Lung (tissue), 11 donors: ENCODE measurements at regions not wholly inside any gene's neighbourhood (a gene's known extent, or its start where the extent isn't known, plus 50 kb on each side); places are given as distances from the start of the nearest gene placed in this dataset.

Experiments used
- ATAC-seq: fragments of 200-7000 bp; cut with Tn5 transposase; one replicate; pipeline ENCODE4 v1.9.1; 2020; ENCODE audit warnings: moderate number of reproducible peaks; ENCODE audit not compliant: insufficient read depth, low FRiP score
- DNase-seq, 3 donors: peaks; one replicate each; pipeline ENCODE4 v3.0.0-alpha.2; 2013 to 2017
- H3K27ac ChIP-seq, 2 donors: one replicate each; pipeline ENCODE4 v1.5.1; 2013; ENCODE audit warnings: mild to moderate bottlenecking in 2 of 2, moderate library complexity in 2 of 2, control low read depth in 1 of 2, inconsistent platforms in 1 of 2, low read depth in 1 of 2, low read length in 1 of 2
- H3K27me3 ChIP-seq, 3 donors: one replicate each; pipeline ENCODE4 v1.5.1; 2013; ENCODE audit warnings: low read length in 2 of 3; ENCODE audit not compliant: control insufficient read depth in 3 of 3, insufficient read depth in 3 of 3
- H3K36me3 ChIP-seq, 4 donors: one replicate each; pipeline ENCODE4 v1.5.1; 2013; ENCODE audit warnings: low read length in 4 of 4, mild to moderate bottlenecking in 1 of 4, moderate library complexity in 1 of 4; ENCODE audit not compliant: control insufficient read depth in 4 of 4, insufficient read depth in 4 of 4
- H3K4me1 ChIP-seq, 5 donors: one replicate each; pipeline ENCODE4 v1.5.1; 2013; ENCODE audit warnings: low read length in 5 of 5, mild to moderate bottlenecking in 2 of 5, moderate library complexity in 1 of 5; ENCODE audit not compliant: control insufficient read depth in 5 of 5, insufficient read depth in 5 of 5
- H3K4me3 ChIP-seq: one replicate; pipeline ENCODE4 v1.5.1; 2013; ENCODE audit warnings: mild to moderate bottlenecking, control low read depth, moderate library complexity
- H3K9ac ChIP-seq, 2 donors: one replicate each; pipeline ENCODE4 v1.5.1; 2013; ENCODE audit warnings: low read length in 2 of 2, control low read depth in 1 of 2; ENCODE audit not compliant: insufficient read depth in 1 of 2
- H3K9me3 ChIP-seq, 4 donors: one replicate each; pipeline ENCODE4 v1.5.1; 2013; ENCODE audit warnings: low read length in 3 of 4, mild to moderate bottlenecking in 1 of 4, moderate library complexity in 1 of 4; ENCODE audit not compliant: control insufficient read depth in 4 of 4, insufficient read depth in 3 of 4
- WGBS, 2 donors: extraction: QIAGEN DNeasy Blood & Tissue Kit; methylation state at CpG; one replicate each; pipeline ENCODE4 v1.1.7; 2013; 5-methylcytosine and 5-hydroxymethylcytosine counted together
- TF ChIP-seq, protein P1 (sequence below): IDR thresholded peaks from 2 replicates; pipeline ENCODE4 v1.5.1; 2012; ENCODE audit warnings: mild to moderate bottlenecking; ENCODE audit errors: control extremely low read depth, extremely low read depth
- donor health status: control.
- donor health status: control.
- donor health status: Bipolar disorder and iron deficiency.
- donor health status: healthy.
- donor health status: DM: yes; HTN: yes; CAD: no.

DNA sequence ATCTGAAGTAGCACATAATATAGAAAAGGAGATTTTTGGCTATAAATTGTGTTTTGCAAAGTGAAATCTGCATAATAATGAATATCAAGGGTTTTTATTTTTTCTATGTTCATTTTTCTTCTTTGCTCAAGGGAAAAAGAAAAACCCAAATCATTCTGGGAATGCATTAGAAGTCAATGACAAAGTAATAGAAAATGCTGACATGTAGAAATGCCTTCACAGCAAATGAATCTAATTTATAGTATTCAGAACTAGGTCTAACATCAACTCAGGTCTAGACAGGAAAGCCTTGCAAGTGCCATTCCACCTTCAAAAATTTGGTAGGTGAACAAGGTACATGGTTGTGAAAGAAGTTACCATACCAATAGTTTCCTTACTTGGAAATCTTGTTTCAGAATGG lies 831.5 kb upstream of the CELF4 start:
- DNase-seq, result no peak
- no peaks in the 10 kb centered on the region for H3K4me1 ChIP-seq
- H3K4me3 ChIP-seq, result no peak overlapping the region
- H3K36me3 ChIP-seq, result no peaks in the 10 kb centered on the region
- TF ChIP-seq, protein P1, sequence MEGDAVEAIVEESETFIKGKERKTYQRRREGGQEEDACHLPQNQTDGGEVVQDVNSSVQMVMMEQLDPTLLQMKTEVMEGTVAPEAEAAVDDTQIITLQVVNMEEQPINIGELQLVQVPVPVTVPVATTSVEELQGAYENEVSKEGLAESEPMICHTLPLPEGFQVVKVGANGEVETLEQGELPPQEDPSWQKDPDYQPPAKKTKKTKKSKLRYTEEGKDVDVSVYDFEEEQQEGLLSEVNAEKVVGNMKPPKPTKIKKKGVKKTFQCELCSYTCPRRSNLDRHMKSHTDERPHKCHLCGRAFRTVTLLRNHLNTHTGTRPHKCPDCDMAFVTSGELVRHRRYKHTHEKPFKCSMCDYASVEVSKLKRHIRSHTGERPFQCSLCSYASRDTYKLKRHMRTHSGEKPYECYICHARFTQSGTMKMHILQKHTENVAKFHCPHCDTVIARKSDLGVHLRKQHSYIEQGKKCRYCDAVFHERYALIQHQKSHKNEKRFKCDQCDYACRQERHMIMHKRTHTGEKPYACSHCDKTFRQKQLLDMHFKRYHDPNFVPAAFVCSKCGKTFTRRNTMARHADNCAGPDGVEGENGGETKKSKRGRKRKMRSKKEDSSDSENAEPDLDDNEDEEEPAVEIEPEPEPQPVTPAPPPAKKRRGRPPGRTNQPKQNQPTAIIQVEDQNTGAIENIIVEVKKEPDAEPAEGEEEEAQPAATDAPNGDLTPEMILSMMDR, result no peak
- no peaks in the 10 kb centered on the region for H3K27me3 ChIP-seq
- H3K9me3 ChIP-seq, result no peaks in the 10 kb centered on the region
- H3K27ac ChIP-seq, result no peak overlapping the region
- no peak overlapping the region for H3K9ac ChIP-seq
- no peak for ATAC-seq

DNA sequence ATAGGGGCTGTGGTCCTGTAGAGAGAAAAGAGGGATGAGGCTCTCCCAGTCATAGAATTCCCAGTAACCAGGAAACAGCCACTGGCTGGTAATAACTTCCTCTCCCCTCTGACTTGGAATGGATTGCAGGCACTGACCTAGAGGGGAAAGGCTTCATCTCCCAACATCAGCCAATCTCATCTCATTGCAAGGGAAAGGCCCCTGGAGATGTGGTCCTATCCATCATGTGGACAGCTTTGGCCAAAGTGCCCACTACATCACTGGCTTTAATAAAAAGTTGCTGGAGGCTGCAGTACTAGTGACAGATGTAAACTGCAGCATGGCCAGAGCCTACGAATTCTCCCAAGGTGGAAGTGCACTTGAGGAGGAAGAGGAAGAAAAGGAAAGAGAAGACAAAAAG lies 820.5 kb upstream of the CELF4 start:
- 69 to 96% methylated on average over 1 of the region's 1 CpG for WGBS, 2 donors
- Histone ChIP-seq H3K9ac (no peak overlapping the region), H3K27ac (no peak overlapping the region), H3K27me3 (no peaks in the 10 kb centered on the region), H3K4me3 (no peak overlapping the region), H3K4me1 (no peaks in the 10 kb centered on the region), H3K36me3 (no peaks in the 10 kb centered on the region), H3K9me3 (no peaks in the 10 kb centered on the region)
- DNase-seq (no peak), ATAC-seq (no peak)
- TF ChIP-seq, protein P1, result no peak

DNA sequence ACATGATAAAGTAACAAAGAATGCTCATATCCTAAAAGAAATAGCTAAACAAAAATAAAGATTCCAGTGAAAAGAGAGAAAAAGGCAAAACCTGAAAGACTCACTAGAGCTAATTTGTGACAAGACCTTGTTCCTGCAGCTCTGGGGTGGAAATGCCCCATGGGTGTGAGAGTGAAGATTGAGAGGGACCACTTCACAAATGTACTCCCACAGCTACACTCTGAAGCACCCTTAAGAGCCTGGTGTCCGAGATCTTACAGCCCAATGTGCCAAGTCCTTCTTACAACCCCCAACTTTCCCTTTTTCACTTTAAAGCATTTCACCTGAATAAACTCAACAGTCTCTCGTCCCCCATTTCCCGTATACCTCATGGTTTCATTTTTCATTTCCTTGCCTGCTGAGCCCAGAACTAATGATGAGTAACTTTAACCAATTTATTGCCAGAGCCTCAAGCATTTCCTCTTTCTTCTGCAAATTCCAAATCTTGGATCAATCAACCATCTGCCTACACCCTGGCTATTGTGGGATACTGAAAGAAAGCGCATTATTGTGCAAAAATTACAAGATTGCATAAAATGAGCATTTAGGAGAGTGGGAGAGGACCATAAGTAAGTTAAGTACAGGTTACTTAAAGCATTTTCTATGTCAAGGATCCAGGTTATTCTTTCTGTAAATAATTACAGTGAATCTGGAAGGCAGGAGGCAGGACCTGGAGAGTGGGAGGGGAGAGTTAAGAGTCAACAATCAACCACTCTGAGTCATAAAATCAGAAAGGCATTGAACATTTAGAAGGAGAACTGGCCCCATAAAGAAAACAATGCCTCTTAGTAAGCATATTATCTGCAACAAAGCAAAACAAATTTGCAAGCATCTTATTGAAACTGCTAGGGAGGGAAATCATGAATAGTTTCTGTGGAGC lies 804.4 kb upstream of the CELF4 start:
- Histone ChIP-seq H3K4me1 (no peaks in the 10 kb centered on the region), H3K4me3 (no peak overlapping the region), H3K9ac (no peak overlapping the region), H3K27ac (no peak overlapping the region), H3K27me3 (no peaks in the 10 kb centered on the region), H3K9me3 (peaks cover 0 to 7% (median 0%) of the 10 kb centered on the region in 4 donors), H3K36me3 (no peaks in the 10 kb centered on the region)
- WGBS, 2 donors, result 36 to 64% methylated on average over 4 of the region's 4 CpGs
- ATAC-seq, result peak; percentile 67
- TF ChIP-seq, protein P1, result no peak
- DNase-seq, result peak in 1 of 3 donors; percentile 10
